H1 (cell line): ENCODE measurements at regions not wholly inside any gene's neighbourhood (a gene's known extent, or its start where the extent isn't known, plus 50 kb on each side); places are given as distances from the start of the nearest gene placed in this dataset.

Experiments
- BRCA1 ChIP-seq: IDR thresholded peaks from 2 replicates; pipeline ENCODE4 v1.6.1; 2012; ENCODE audit warnings: low read depth, low read length, improper control_type of control experiment
- CTCF ChIP-seq, 3 experiments: IDR thresholded peaks; 1 replicate in 2 of 3; 2 replicates in 1 of 3; pipeline versions ENCODE4 v1.5.1 to v1.6.1; 2011; ENCODE audit warnings: low read length in 3 of 3, mild to moderate bottlenecking in 3 of 3, inconsistent platforms in 2 of 3, low read depth in 1 of 3, moderate library complexity in 1 of 3; ENCODE audit not compliant: insufficient read depth in 1 of 3; ENCODE audit errors: control extremely low read depth in 1 of 3
- KDM1A ChIP-seq: fragments of 200-600, 300-600 bp; sonication (generic); IDR thresholded peaks from 2 replicates; pipeline ENCODE4 v1.7.1; 2016; ENCODE audit warnings: mild to moderate bottlenecking, low read length, borderline replicate concordance
- POLR2AphosphoS5 ChIP-seq: IDR thresholded peaks from 2 replicates; pipeline ENCODE4 v1.6.1; 2011; ENCODE audit warnings: low read depth, low read length
- YY1 ChIP-seq: IDR thresholded peaks from 2 replicates; pipeline ENCODE4 v1.6.1; 2011; ENCODE audit warnings: low read depth, mild to moderate bottlenecking, low read length

GRCh38 chr18:76307293-76307690, 187.8 kb downstream of the ZNF516 start:
- TF ChIP-seq KDM1A (no peak), YY1 (no peak), POLR2AphosphoS5 (no peak), BRCA1 (no peak), CTCF (IDR thresholded peaks at IDR 0.05; ENCODE audit: control extremely low read depth in 1 of 3, insufficient read depth in 1 of 3, low read depth in 1 of 3, low read length in 3 of 3) (no peak)
